H9 (cell line): ENCODE measurements at regions not wholly inside any gene's neighbourhood (a gene's known extent, or its start where the extent isn't known, plus 50 kb on each side); places are given as distances from the start of the nearest gene placed in this dataset.

Experiments used
- DNase-seq: peaks from one replicate; pipeline ENCODE4 v3.0.0-alpha.2; 2017
- H2AFZ ChIP-seq: one replicate; pipeline ENCODE4 v1.6.1; 2013; ENCODE audit warnings: mild to moderate bottlenecking, low read length, control low read depth, moderate library complexity
- H2AK5ac ChIP-seq: 2 replicates; pipeline ENCODE4 v1.6.1; 2013; ENCODE audit warnings: low read length, control low read depth, mixed read lengths; ENCODE audit not compliant: insufficient read length
- H2BK120ac ChIP-seq: one replicate; pipeline ENCODE4 v1.6.1; 2013; ENCODE audit warnings: low read depth, mild to moderate bottlenecking, low read length, control low read depth, inconsistent platforms; ENCODE audit not compliant: poor library complexity, severe bottlenecking
- H2BK12ac ChIP-seq: 2 replicates; pipeline ENCODE4 v1.6.1; 2013; ENCODE audit warnings: low read length, control low read depth, mixed read lengths, low read depth; ENCODE audit not compliant: insufficient read length
- H2BK15ac ChIP-seq: 2 replicates; pipeline ENCODE4 v1.6.1; 2013; ENCODE audit warnings: low read depth, low read length, control low read depth
- H2BK20ac ChIP-seq: one replicate; pipeline ENCODE4 v1.6.1; 2013; ENCODE audit warnings: low read depth, mild to moderate bottlenecking, low read length, control low read depth, inconsistent platforms; ENCODE audit not compliant: poor library complexity, severe bottlenecking
- H2BK5ac ChIP-seq: 2 replicates; pipeline ENCODE4 v1.6.1; 2013; ENCODE audit warnings: low read length, control low read depth, mixed read lengths; ENCODE audit not compliant: insufficient read length
- H3K14ac ChIP-seq: 2 replicates; pipeline ENCODE4 v1.6.1; 2013; ENCODE audit warnings: low read length, control low read depth; ENCODE audit not compliant: insufficient read depth
- H3K18ac ChIP-seq: 2 replicates; pipeline ENCODE4 v1.6.1; 2013; ENCODE audit warnings: low read depth, mild to moderate bottlenecking, mixed read lengths, low read length, control low read depth; ENCODE audit not compliant: insufficient read length
- H3K23ac ChIP-seq: 2 replicates; pipeline ENCODE4 v1.6.1; 2013; ENCODE audit warnings: low read length, control low read depth, mixed read lengths, low read depth; ENCODE audit not compliant: insufficient read length
- H3K23me2 ChIP-seq: 2 replicates; pipeline ENCODE4 v1.6.1; 2013; ENCODE audit warnings: low read depth, mild to moderate bottlenecking, mixed read lengths, low read length, control low read depth; ENCODE audit not compliant: insufficient read length, poor library complexity, severe bottlenecking
- H3K27ac ChIP-seq: 2 replicates; pipeline ENCODE4 v1.5.1; 2013; ENCODE audit warnings: low read length, control low read depth, mixed read lengths, low read depth; ENCODE audit not compliant: insufficient read length
- H3K27me3 ChIP-seq: 2 replicates; pipeline ENCODE4 v1.6.1; 2013; ENCODE audit warnings: low read length, control low read depth, inconsistent platforms; ENCODE audit not compliant: insufficient read depth
- H3K4ac ChIP-seq: 2 replicates; pipeline ENCODE4 v1.6.1; 2013; ENCODE audit warnings: low read depth, mild to moderate bottlenecking, control low read depth, inconsistent platforms, low read length, moderate library complexity
- H3K4me1 ChIP-seq: 2 replicates; pipeline ENCODE4 v1.6.1; 2013; ENCODE audit warnings: low read length, control low read depth, inconsistent platforms; ENCODE audit not compliant: insufficient read depth
- H3K4me2 ChIP-seq: 2 replicates; pipeline ENCODE4 v1.6.1; 2013; ENCODE audit warnings: low read length, control low read depth, mixed read lengths; ENCODE audit not compliant: insufficient read length, insufficient read depth
- H3K56ac ChIP-seq: 2 replicates; pipeline ENCODE4 v1.6.1; 2013; ENCODE audit warnings: low read depth, mild to moderate bottlenecking, mixed read lengths, low read length, control low read depth; ENCODE audit not compliant: insufficient read length
- H3K79me1 ChIP-seq: 2 replicates; pipeline ENCODE4 v1.6.1; 2013; ENCODE audit warnings: low read depth, mild to moderate bottlenecking, moderate library complexity, low read length, control low read depth, inconsistent platforms; ENCODE audit not compliant: insufficient read depth, poor library complexity, severe bottlenecking
- H3K79me2 ChIP-seq: 2 replicates; pipeline ENCODE4 v1.6.1; 2013; ENCODE audit warnings: low read length, control low read depth, inconsistent platforms; ENCODE audit not compliant: insufficient read depth
- H3K9ac ChIP-seq: 2 replicates; pipeline ENCODE4 v1.6.1; 2013; ENCODE audit warnings: low read length, control low read depth, mixed read lengths; ENCODE audit not compliant: insufficient read length; ENCODE audit errors: extremely low read depth
- H3K9me3 ChIP-seq: one replicate; pipeline ENCODE4 v1.6.1; 2013; ENCODE audit warnings: low read depth, low read length, inconsistent platforms; ENCODE audit not compliant: control insufficient read depth
- H3T11ph ChIP-seq: one replicate; pipeline ENCODE4 v1.6.1; 2013; ENCODE audit warnings: mild to moderate bottlenecking, low read length, control low read depth, inconsistent platforms
- H4K20me1 ChIP-seq: one replicate; pipeline ENCODE4 v1.6.1; 2013; ENCODE audit not compliant: control insufficient read depth, insufficient read length, insufficient read depth
- H4K5ac ChIP-seq: 2 replicates; pipeline ENCODE4 v1.6.1; 2013; ENCODE audit warnings: low read depth, mild to moderate bottlenecking, mixed read lengths, low read length, control low read depth; ENCODE audit not compliant: insufficient read length
- H4K8ac ChIP-seq: replicated peaks from 2 replicates; pipeline ENCODE4 v1.6.1; 2013; ENCODE audit warnings: low read length, control low read depth, mixed read lengths, low read depth; ENCODE audit not compliant: insufficient read length
- H4K91ac ChIP-seq: 2 replicates; pipeline ENCODE4 v1.6.1; 2013; ENCODE audit warnings: low read depth, mild to moderate bottlenecking, moderate library complexity, mixed read lengths, low read length, control low read depth; ENCODE audit not compliant: insufficient read length
- H3K27ac Mint-ChIP-seq, 3 experiments: 2 replicates in 2 of 3; 3 replicates in 1 of 3; pipeline ENCODE4 v1.8.0; 2020 to 2021; ENCODE audit warnings: mixed read lengths in 3 of 3, mild to moderate bottlenecking in 1 of 3, moderate library complexity in 1 of 3
- H3K27me3 Mint-ChIP-seq: 2 replicates; pipeline ENCODE4 v1.8.0; 2021; ENCODE audit warnings: low read depth, mild to moderate bottlenecking, moderate library complexity, mixed read lengths
- H3K36me3 Mint-ChIP-seq, 3 experiments: 2 replicates in 2 of 3; 3 replicates in 1 of 3; pipeline ENCODE4 v1.8.0; 2020 to 2021; ENCODE audit warnings: low read depth in 3 of 3, mixed read lengths in 3 of 3; ENCODE audit not compliant: insufficient read depth in 1 of 3
- H3K4me1 Mint-ChIP-seq, 2 experiments: 2 replicates each; pipeline ENCODE4 v1.8.0; 2020; ENCODE audit warnings: mixed read lengths in 2 of 2
- H3K4me3 Mint-ChIP-seq, 2 experiments: 2 replicates in 1 of 2; 3 replicates in 1 of 2; pipeline ENCODE4 v1.8.0; 2020 to 2021; ENCODE audit warnings: mild to moderate bottlenecking in 2 of 2, mixed read lengths in 2 of 2, moderate library complexity in 1 of 2
- H3K9me3 Mint-ChIP-seq, 2 experiments: 2 replicates in 1 of 2; 3 replicates in 1 of 2; pipeline ENCODE4 v1.8.0; 2020; ENCODE audit warnings: mild to moderate bottlenecking in 2 of 2, mixed read lengths in 2 of 2, moderate library complexity in 1 of 2
- WGBS: extraction: QIAGEN DNeasy Blood & Tissue Kit; methylation state at CpG from one replicate; pipeline ENCODE4 v1.1.7; 2013; ENCODE audit warnings: missing lambda C conversion rate, low lambda C conversion rate, mixed read lengths; ENCODE audit not compliant: insufficient read length; ENCODE audit errors: extremely low coverage; 5-methylcytosine and 5-hydroxymethylcytosine counted together
- TF ChIP-seq, protein P1 (sequence below): fragments of 200-600 bp; sonication (generic); conservative IDR thresholded peaks from 3 replicates; pipeline ENCODE4 v1.8.0; 2021; ENCODE audit warnings: antibody characterized with exemption, mild to moderate bottlenecking

DNA sequence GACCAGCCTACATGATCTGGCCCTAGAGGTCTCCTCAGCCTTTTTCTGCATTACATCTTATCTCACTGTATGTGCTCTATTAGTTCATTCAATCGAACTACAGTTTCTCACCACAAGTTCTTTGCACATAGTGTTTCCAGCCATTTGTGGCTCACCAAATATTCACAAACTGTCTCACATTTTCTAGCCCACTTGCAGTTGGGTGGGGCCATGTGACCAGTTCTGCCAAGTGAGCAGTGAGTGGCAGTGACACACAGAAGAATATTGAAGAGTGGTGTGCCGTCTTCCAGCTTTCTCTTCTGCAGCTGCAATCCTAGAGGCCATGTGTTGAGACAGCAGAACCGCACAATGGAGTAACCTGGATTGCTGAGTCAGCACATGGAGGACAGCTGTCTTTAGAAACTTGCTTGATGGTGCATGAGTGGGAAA lies 103.2 kb upstream of the ZNF644 start:
- no peaks in the 10 kb centered on the region for H3K79me2 ChIP-seq
- no peak overlapping the region for H3K9ac ChIP-seq
- no peaks in the 10 kb centered on the region for H3K27me3 ChIP-seq
- no peak overlapping the region for H3K4ac ChIP-seq
- no peak overlapping the region for H2BK120ac ChIP-seq
- DNase-seq = no peak
- no CpG with 5 or more reads among the region's 3 CpGs for WGBS
- no peak overlapping the region for H3T11ph ChIP-seq
- Mint-ChIP-seq H3K27ac (peak overlapping the region in 2 of 3 experiments; percentile 30 to 34; a peak in 2 of 7 replicates), H3K4me1 (peaks cover 49 to 54% of the 10 kb centered on the region in 2 experiments), H3K9me3 (no peaks in the 10 kb centered on the region), H3K27me3 (no peaks in the 10 kb centered on the region), H3K4me3 (no peak overlapping the region), H3K36me3 (no peaks in the 10 kb centered on the region; a peak in 1 of 7 replicates)
- no peaks in the 10 kb centered on the region for H3K9me3 ChIP-seq
- TF ChIP-seq, protein P1, sequence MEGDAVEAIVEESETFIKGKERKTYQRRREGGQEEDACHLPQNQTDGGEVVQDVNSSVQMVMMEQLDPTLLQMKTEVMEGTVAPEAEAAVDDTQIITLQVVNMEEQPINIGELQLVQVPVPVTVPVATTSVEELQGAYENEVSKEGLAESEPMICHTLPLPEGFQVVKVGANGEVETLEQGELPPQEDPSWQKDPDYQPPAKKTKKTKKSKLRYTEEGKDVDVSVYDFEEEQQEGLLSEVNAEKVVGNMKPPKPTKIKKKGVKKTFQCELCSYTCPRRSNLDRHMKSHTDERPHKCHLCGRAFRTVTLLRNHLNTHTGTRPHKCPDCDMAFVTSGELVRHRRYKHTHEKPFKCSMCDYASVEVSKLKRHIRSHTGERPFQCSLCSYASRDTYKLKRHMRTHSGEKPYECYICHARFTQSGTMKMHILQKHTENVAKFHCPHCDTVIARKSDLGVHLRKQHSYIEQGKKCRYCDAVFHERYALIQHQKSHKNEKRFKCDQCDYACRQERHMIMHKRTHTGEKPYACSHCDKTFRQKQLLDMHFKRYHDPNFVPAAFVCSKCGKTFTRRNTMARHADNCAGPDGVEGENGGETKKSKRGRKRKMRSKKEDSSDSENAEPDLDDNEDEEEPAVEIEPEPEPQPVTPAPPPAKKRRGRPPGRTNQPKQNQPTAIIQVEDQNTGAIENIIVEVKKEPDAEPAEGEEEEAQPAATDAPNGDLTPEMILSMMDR = no peak
- no peaks in the 10 kb centered on the region for H3K23me2 ChIP-seq
- no peak overlapping the region for H3K27ac ChIP-seq
- H3K23ac ChIP-seq = no peak overlapping the region
- H2BK20ac ChIP-seq = no peak overlapping the region
- no peak overlapping the region for H3K14ac ChIP-seq
- no peaks in the 10 kb centered on the region for H3K79me1 ChIP-seq
- H4K91ac ChIP-seq = no peak overlapping the region
- no peak overlapping the region for H2AK5ac ChIP-seq
- H3K56ac ChIP-seq = no peak overlapping the region
- peaks cover 25% of the 10 kb centered on the region for H3K4me1 ChIP-seq
- H4K8ac ChIP-seq = no peak overlapping the region
- no peaks in the 10 kb centered on the region for H4K20me1 ChIP-seq
- no peak overlapping the region for H3K18ac ChIP-seq
- H2BK5ac ChIP-seq = no peak overlapping the region
- H4K5ac ChIP-seq = no peak overlapping the region
- H3K4me2 ChIP-seq = no peak overlapping the region
- no peak overlapping the region for H2AFZ ChIP-seq
- H2BK15ac ChIP-seq = no peak overlapping the region
- H2BK12ac ChIP-seq = no peak overlapping the region
